ENCODE measurements at regions not wholly inside any gene's neighbourhood (a gene's known extent, or its start where the extent isn't known, plus 50 kb on each side); places are given as distances from the start of the nearest gene placed in this dataset.

GRCh38 chr18:8951491-8951890, 151.0 kb upstream of the NDUFV2 start:
- H3K27ac ChIP-seq = no peak overlapping the region
- TF ChIP-seq, protein P1, sequence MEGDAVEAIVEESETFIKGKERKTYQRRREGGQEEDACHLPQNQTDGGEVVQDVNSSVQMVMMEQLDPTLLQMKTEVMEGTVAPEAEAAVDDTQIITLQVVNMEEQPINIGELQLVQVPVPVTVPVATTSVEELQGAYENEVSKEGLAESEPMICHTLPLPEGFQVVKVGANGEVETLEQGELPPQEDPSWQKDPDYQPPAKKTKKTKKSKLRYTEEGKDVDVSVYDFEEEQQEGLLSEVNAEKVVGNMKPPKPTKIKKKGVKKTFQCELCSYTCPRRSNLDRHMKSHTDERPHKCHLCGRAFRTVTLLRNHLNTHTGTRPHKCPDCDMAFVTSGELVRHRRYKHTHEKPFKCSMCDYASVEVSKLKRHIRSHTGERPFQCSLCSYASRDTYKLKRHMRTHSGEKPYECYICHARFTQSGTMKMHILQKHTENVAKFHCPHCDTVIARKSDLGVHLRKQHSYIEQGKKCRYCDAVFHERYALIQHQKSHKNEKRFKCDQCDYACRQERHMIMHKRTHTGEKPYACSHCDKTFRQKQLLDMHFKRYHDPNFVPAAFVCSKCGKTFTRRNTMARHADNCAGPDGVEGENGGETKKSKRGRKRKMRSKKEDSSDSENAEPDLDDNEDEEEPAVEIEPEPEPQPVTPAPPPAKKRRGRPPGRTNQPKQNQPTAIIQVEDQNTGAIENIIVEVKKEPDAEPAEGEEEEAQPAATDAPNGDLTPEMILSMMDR (IDR thresholded peaks at IDR 0.05; ENCODE audit: low read depth, low read length) = no peak
- H3K4me1 ChIP-seq (ENCODE audit: low read depth) = no peaks in the 10 kb centered on the region
- H3K9me3 ChIP-seq (ENCODE audit: low read depth) = no peaks in the 10 kb centered on the region
- no peaks in the 10 kb centered on the region for H3K27me3 ChIP-seq
- no peaks in the 10 kb centered on the region for H3K36me3 ChIP-seq
- DNase-seq (ENCODE audit: low read depth in 1 of 2, low spot score in 1 of 2) = no peak
- H3K4me3 ChIP-seq = no peak overlapping the region

- Histone ChIP-seq H3K4me1 (ENCODE audit: low read depth) (no peaks in the 10 kb centered on the region), H3K27ac (no peak overlapping the region), H3K36me3 (no peaks in the 10 kb centered on the region), H3K9me3 (ENCODE audit: low read depth) (no peaks in the 10 kb centered on the region), H3K4me3 (no peak overlapping the region), H3K27me3 (no peaks in the 10 kb centered on the region)
- TF ChIP-seq, protein P1 (IDR thresholded peaks at IDR 0.05; ENCODE audit: low read depth, low read length) = no peak
- DNase-seq (ENCODE audit: low read depth in 1 of 2, low spot score in 1 of 2) = no peak
Measured at GRCh38 chr18:8952174-8952573, 150.3 kb upstream of the NDUFV2 start.

DNA sequence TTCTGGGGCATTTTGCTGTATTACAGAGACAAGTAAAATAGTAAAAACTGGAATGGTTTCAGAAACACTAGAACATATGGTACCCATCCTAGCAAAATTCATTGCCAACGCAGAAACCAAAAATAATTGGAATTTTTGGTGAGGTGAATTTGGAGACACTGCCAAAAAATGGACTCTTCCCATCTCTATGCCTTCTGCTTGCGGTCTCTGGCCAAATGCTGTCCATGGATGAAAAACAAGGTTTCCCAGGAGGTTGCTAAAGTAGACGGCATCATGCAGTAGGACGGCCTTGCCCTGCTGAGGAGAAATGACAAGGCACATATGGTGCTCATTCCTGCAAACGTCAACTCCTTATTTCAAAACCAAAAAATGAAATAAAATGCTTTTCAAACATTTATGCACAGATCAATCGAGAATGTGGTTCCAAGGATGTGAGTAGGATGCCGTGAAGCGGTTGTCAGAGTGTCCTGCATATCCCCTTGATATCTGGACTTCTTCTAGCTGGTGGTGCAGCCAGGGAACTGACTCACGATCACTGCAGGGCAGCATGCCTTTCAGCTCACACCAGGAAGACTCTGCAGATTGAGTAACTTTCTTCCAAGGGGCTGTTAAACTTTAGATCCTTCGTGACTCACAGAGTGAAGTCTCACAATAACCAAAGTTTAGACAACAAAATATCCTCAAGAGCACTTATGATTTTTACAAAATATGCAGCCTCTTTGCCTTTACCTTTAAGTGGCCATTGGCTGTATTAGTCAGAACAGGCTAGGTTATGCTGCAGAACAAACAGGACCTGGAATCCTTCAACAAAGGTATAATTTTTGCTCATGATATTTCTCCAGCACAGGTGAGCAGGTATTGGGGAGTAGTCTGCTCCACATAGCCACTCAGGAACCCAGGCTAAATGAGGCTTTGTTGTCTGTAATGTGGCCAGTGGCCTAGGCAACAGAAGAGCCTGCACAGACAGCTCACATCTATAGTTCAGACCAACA, 149.4 kb upstream of the NDUFV2 start:
- H3K36me3 ChIP-seq = no peaks in the 10 kb centered on the region
- H3K27ac ChIP-seq = no peak overlapping the region
- no peaks in the 10 kb centered on the region for H3K9me3 ChIP-seq (ENCODE audit: low read depth)
- peak in 1 of 2 donors; percentile 86 for DNase-seq (ENCODE audit: low read depth in 1 of 2, low spot score in 1 of 2)
- TF ChIP-seq, protein P1 (IDR thresholded peaks at IDR 0.05; ENCODE audit: low read depth, low read length) = no peak
- H3K4me3 ChIP-seq = no peak overlapping the region
- H3K4me1 ChIP-seq (ENCODE audit: low read depth) = no peaks in the 10 kb centered on the region
- H3K27me3 ChIP-seq = no peaks in the 10 kb centered on the region

DNA sequence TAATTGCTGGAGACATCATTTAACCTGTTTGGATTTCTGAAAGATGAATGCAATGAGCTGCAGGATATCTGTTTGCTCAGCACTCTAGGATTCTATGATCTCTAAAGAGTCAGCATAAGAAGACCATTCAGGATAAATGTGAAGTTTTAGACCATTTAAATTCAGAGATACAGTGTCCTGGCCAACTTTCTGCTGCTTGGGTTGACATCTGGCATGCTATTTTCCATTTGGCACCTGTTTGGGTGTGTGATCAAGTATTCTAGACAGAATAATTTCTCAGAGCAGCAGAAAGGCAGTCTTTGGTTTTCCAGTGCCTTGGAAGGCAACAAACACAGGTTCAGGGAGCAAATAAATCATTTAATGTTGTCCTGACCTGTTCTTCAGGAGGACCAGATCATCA, 144.8 kb upstream of the NDUFV2 start:
- H3K36me3 ChIP-seq = no peaks in the 10 kb centered on the region
- DNase-seq (ENCODE audit: low read depth in 1 of 2, low spot score in 1 of 2) = no peak
- H3K9me3 ChIP-seq (ENCODE audit: low read depth) = no peaks in the 10 kb centered on the region
- no peak overlapping the region for H3K4me3 ChIP-seq
- TF ChIP-seq, protein P1 (IDR thresholded peaks at IDR 0.05; ENCODE audit: low read depth, low read length) = no peak
- no peaks in the 10 kb centered on the region for H3K27me3 ChIP-seq
- peaks cover 6% of the 10 kb centered on the region for H3K4me1 ChIP-seq (ENCODE audit: low read depth)
- H3K27ac ChIP-seq = no peak overlapping the region

DNA sequence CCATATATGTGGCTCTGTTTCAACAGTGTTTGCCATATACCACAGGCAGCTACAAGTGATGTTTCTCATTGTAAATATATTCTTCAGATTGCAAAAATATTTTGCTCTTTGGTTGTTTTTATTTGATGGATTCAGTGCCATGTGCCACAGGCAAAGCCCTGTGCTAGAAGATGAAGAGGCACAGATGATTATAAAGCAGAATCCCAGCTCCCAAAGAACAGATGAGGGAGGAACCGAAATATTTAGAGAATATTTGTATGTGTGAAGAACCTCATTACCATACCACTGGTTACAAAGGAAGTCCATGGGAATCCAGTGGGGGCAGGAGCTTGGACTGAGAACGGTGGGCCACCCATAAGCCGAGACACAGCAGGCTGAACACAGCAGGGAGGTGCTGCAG, 143.8 kb upstream of the NDUFV2 start:
- Histone ChIP-seq H3K36me3 (no peaks in the 10 kb centered on the region), H3K4me1 (ENCODE audit: low read depth) (peaks cover 6% of the 10 kb centered on the region), H3K27ac (no peak overlapping the region), H3K9me3 (ENCODE audit: low read depth) (no peaks in the 10 kb centered on the region), H3K27me3 (no peaks in the 10 kb centered on the region), H3K4me3 (no peak overlapping the region)
- TF ChIP-seq, protein P1 (IDR thresholded peaks at IDR 0.05; ENCODE audit: low read depth, low read length) = no peak
- DNase-seq (ENCODE audit: low read depth in 1 of 2, low spot score in 1 of 2) = no peak
